ENCODE measurements at regions not wholly inside any gene's neighbourhood (a gene's known extent, or its start where the extent isn't known, plus 50 kb on each side); places are given as distances from the start of the nearest gene placed in this dataset.

- TF ChIP-seq CTCF (IDR thresholded peaks at IDR 0.05) (no peak), EZH2 (IDR thresholded peaks at IDR 0.05; ENCODE audit: borderline replicate concordance, insufficient read depth, low read depth, low read length, poor library complexity, severe bottlenecking) (no peak)
Observed at GRCh38 chr4:26206339-26206738, 114.5 kb upstream of the RBPJ start.
